SK-N-SH treated with all-trans-retinoic acid at 6 μM for 48 hours (cell line): ENCODE measurements at regions not wholly inside any gene's neighbourhood (a gene's known extent, or its start where the extent isn't known, plus 50 kb on each side); places are given as distances from the start of the nearest gene placed in this dataset.

Experiments used
- ATAC-seq: fragments of 200-7000 bp; cut with Tn5 transposase; 3 replicates; pipeline ENCODE4 v1.9.1; 2020; ENCODE audit warnings: mild to moderate bottlenecking, moderate library complexity
- ARNTL ChIP-seq: fragments of 450-650 bp; formaldehyde crosslinking; IDR thresholded peaks from 2 replicates; pipeline ENCODE4 v1.5.0; 2020; ENCODE audit warnings: low read depth, mild to moderate bottlenecking, moderate library complexity, borderline replicate concordance
- BACH2 ChIP-seq: fragments of 250-450 bp; sonication (Bioruptor Pico); IDR thresholded peaks from 2 replicates; pipeline ENCODE4 v1.9.0; 2021; ENCODE audit warnings: mild to moderate bottlenecking, borderline replicate concordance
- CSDC2 ChIP-seq: fragments of 250-450 bp; sonication (Bioruptor Pico); IDR thresholded peaks from 2 replicates; pipeline ENCODE4 v1.5.0; 2020; ENCODE audit warnings: mild to moderate bottlenecking, moderate library complexity
- ISL1 ChIP-seq: fragments of 250-450 bp; sonication (Bioruptor Pico); IDR thresholded peaks from 2 replicates; pipeline ENCODE4 v2.1.2; 2022; ENCODE audit warnings: mild to moderate bottlenecking, moderate library complexity
- OSR1 ChIP-seq: fragments of 250-450 bp; sonication (Bioruptor Pico); IDR thresholded peaks from 2 replicates; pipeline ENCODE4 v1.8.0; 2022; ENCODE audit warnings: moderate library complexity, mild to moderate bottlenecking, inconsistent platforms
- PATZ1 ChIP-seq: fragments of 250-450 bp; sonication (Bioruptor Pico); IDR thresholded peaks from 2 replicates; pipeline ENCODE4 v1.8.0; 2020; ENCODE audit warnings: mild to moderate bottlenecking, moderate library complexity, borderline replicate concordance
- POU6F1 ChIP-seq: fragments of 250-450 bp; sonication (Bioruptor Pico); IDR thresholded peaks from 2 replicates; pipeline ENCODE4 v1.8.0; 2021; ENCODE audit warnings: low read depth, mild to moderate bottlenecking, moderate library complexity, borderline replicate concordance
- PPARA ChIP-seq: fragments of 250-450 bp; sonication (Bioruptor Pico); IDR thresholded peaks from 2 replicates; pipeline ENCODE4 v1.5.0; 2020; ENCODE audit warnings: mild to moderate bottlenecking, borderline replicate concordance
- RARB ChIP-seq: fragments of 250-450 bp; sonication (Bioruptor Pico); IDR thresholded peaks from 2 replicates; pipeline ENCODE4 v1.8.0; 2021; ENCODE audit warnings: mild to moderate bottlenecking, moderate library complexity
- SNAI2 ChIP-seq: fragments of 250-450 bp; sonication (Bioruptor Pico); IDR thresholded peaks from 2 replicates; pipeline ENCODE4 v1.5.0; 2020; ENCODE audit warnings: mild to moderate bottlenecking, moderate library complexity
- TCF4 ChIP-seq: fragments of 250-450 bp; sonication (Bioruptor Pico); IDR thresholded peaks from 2 replicates; pipeline ENCODE4 v1.8.0; 2021; ENCODE audit warnings: mild to moderate bottlenecking, moderate library complexity, borderline replicate concordance
- TSHZ2 ChIP-seq: fragments of 250-450 bp; sonication (Bioruptor Pico); IDR thresholded peaks from 2 replicates; pipeline ENCODE4 v1.5.0; 2020; ENCODE audit warnings: mild to moderate bottlenecking, moderate library complexity
- ZC3H10 ChIP-seq: fragments of 250-450 bp; sonication (Bioruptor Pico); IDR thresholded peaks from 2 replicates; pipeline ENCODE4 v1.5.1; 2021; ENCODE audit warnings: mild to moderate bottlenecking, moderate library complexity
- ZFP30 ChIP-seq: fragments of 450-650 bp; formaldehyde crosslinking; IDR thresholded peaks from 2 replicates; pipeline ENCODE4 v1.5.0; 2022; ENCODE audit warnings: mild to moderate bottlenecking, moderate library complexity
- ZNF565 ChIP-seq: fragments of 450-650 bp; formaldehyde crosslinking; conservative IDR thresholded peaks from 2 replicates; pipeline ENCODE4 v1.5.0; 2020; ENCODE audit warnings: low read depth, mild to moderate bottlenecking, moderate library complexity
- ZNF70 ChIP-seq: fragments of 450-650 bp; formaldehyde crosslinking; IDR thresholded peaks from 2 replicates; pipeline ENCODE4 v1.5.0; 2020; ENCODE audit warnings: mild to moderate bottlenecking, moderate library complexity
- TF ChIP-seq, protein P1 (sequence below): fragments of 250-450 bp; sonication (Bioruptor Pico); IDR thresholded peaks from 2 replicates; pipeline ENCODE4 v1.5.1; 2020; ENCODE audit warnings: low read depth, mild to moderate bottlenecking, moderate library complexity
- TF ChIP-seq, protein P2 (sequence below): fragments of 250-450 bp; sonication (Bioruptor Pico); IDR thresholded peaks from 2 replicates; pipeline ENCODE4 v1.5.1; 2021; ENCODE audit warnings: mild to moderate bottlenecking, moderate library complexity

DNA sequence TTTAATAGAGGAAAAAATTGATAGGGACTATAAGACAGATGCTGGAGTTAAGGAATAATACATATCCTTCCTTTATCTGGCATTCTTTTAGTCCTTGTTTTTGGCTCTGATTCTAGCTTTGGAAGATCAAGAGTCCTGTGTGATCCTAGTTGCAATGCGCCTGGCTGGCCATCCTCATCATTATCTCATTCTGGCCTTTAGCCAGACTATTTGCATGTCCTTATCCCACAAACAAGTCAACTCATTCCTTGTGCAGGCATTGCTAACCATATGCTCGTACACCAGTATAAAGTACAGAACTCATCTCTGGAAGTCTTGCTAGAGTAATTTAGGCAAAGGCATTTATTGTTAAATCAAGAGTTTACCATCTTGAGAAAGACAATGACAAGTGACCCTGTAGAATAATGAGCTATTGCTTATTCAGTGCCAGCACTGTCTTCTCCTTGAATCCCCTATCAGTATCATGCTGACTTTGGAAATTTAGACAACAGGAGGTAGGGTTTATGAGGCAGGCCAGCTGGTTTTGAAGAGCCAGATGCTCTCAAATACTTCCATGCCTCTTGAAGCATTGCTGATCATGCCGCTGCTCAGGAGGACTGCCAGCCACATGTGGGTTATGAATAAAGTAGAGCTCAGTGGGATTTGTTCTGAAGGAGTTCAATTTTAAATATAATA, 1730.3 kb upstream of the TENM3 start:
- ATAC-seq, result no peak
- TF ChIP-seq ISL1 (no peak), OSR1 (no peak), RARB (CRISPR knock-in tag) (no peak), ZNF70 (CRISPR knock-in tag) (no peak), TSHZ2 (no peak), PPARA (CRISPR knock-in tag) (no peak), SNAI2 (CRISPR knock-in tag) (no peak), ZFP30 (CRISPR knock-in tag) (no peak), POU6F1 (no peak), CSDC2 (CRISPR knock-in tag) (no peak), ZNF565 (CRISPR knock-in tag) (no peak), ARNTL (CRISPR knock-in tag) (no peak), BACH2 (CRISPR knock-in tag) (no peak)
- TF ChIP-seq, protein P1, sequence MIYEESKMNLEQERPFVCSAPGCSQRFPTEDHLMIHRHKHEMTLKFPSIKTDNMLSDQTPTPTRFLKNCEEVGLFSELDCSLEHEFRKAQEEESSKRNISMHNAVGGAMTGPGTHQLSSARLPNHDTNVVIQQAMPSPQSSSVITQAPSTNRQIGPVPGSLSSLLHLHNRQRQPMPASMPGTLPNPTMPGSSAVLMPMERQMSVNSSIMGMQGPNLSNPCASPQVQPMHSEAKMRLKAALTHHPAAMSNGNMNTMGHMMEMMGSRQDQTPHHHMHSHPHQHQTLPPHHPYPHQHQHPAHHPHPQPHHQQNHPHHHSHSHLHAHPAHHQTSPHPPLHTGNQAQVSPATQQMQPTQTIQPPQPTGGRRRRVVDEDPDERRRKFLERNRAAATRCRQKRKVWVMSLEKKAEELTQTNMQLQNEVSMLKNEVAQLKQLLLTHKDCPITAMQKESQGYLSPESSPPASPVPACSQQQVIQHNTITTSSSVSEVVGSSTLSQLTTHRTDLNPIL (CRISPR knock-in tag), result no peak

DNA sequence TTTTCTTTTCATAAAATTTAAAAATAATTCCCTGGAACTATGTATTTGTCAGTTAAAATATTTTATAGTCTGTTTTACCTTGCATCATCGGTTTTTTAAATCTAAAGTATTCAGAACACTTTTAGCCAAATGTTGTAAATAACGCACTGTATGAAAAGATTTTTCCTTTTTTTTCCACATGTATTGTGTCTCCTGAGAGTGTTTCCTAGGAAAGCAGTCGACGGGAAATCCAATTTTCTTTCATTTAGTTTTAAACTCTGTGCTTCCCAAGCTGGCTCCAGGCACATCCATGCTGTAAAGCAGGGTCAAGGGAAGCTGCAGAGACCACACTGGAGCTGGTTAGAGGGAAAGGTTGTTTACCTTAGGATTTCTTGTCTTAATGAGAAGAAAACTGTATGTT, 1724.3 kb upstream of the TENM3 start:
- no peak for ATAC-seq
- TF ChIP-seq CSDC2 (CRISPR knock-in tag) (no peak), TSHZ2 (no peak), ISL1 (no peak), POU6F1 (no peak), ZNF565 (CRISPR knock-in tag) (no peak), ZC3H10 (CRISPR knock-in tag) (no peak), OSR1 (no peak), PATZ1 (CRISPR knock-in tag) (no peak), RARB (CRISPR knock-in tag) (no peak), ZNF70 (CRISPR knock-in tag) (no peak), TCF4 (CRISPR knock-in tag) (no peak), PPARA (CRISPR knock-in tag) (no peak)
- TF ChIP-seq, protein P2, sequence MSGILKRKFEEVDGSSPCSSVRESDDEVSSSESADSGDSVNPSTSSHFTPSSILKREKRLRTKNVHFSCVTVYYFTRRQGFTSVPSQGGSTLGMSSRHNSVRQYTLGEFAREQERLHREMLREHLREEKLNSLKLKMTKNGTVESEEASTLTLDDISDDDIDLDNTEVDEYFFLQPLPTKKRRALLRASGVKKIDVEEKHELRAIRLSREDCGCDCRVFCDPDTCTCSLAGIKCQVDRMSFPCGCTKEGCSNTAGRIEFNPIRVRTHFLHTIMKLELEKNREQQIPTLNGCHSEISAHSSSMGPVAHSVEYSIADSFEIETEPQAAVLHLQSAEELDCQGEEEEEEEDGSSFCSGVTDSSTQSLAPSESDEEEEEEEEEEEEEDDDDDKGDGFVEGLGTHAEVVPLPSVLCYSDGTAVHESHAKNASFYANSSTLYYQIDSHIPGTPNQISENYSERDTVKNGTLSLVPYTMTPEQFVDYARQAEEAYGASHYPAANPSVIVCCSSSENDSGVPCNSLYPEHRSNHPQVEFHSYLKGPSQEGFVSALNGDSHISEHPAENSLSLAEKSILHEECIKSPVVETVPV, result no peak
- TF ChIP-seq, protein P1 (CRISPR knock-in tag), result no peak
